Stomach (tissue), 8 donors: ENCODE measurements at regions not wholly inside any gene's neighbourhood (a gene's known extent, or its start where the extent isn't known, plus 50 kb on each side); places are given as distances from the start of the nearest gene placed in this dataset.

Experiments used
- DNase-seq, 2 donors: peaks; one replicate each; pipeline versions ENCODE4 v3.0.0 to v3.0.0-alpha.2; 2013 to 2019
- H3K27ac ChIP-seq, 5 donors: fragments of 200-600 bp in 4 of 5; sonication (generic) in 4 of 5; one replicate each; pipeline ENCODE4 v1.5.1; 2013 to 2019; ENCODE audit warnings: mild to moderate bottlenecking in 1 of 5, moderate library complexity in 1 of 5
- H3K27me3 ChIP-seq, 3 donors: fragments of 200-600 bp; sonication (generic); one replicate each; pipeline ENCODE4 v1.5.1; 2017 to 2019; ENCODE audit warnings: mixed run types in 1 of 3
- H3K36me3 ChIP-seq, 4 donors: fragments of 200-600 bp; sonication (generic); 1 replicate in 3 of 4; 2 replicates in 1 of 4; pipeline ENCODE4 v1.5.1; 2016 to 2019
- H3K4me1 ChIP-seq, 4 donors: fragments of 200-600 bp; sonication (generic); one replicate each; pipeline ENCODE4 v1.5.1; 2016 to 2019
- H3K4me3 ChIP-seq, 4 donors: fragments of 200-600 bp; sonication (generic) in 3 of 4; one replicate each; pipeline ENCODE4 v1.5.1; 2016 to 2019; ENCODE audit warnings: mild to moderate bottlenecking in 1 of 4
- H3K9me3 ChIP-seq, 4 donors: fragments of 200-600 bp; sonication (generic); one replicate each; pipeline ENCODE4 v1.5.1; 2016 to 2019
- EP300 ChIP-seq: sonication (generic); formaldehyde crosslinking; IDR thresholded peaks from one replicate; pipeline ENCODE4 v1.6.1; 2017; ENCODE audit warnings: antibody characterized with exemption
- POLR2A ChIP-seq, 4 donors: fragments of 450-650 bp; IDR thresholded peaks; one replicate each; pipeline ENCODE4 v1.6.1; 2016; ENCODE audit warnings: antibody characterized with exemption in 4 of 4, control low read depth in 2 of 4, mild to moderate bottlenecking in 1 of 4, moderate library complexity in 1 of 4
- POLR2AphosphoS5 ChIP-seq, 3 donors: sonication (generic); formaldehyde crosslinking; IDR thresholded peaks; one replicate each; pipeline ENCODE4 v1.6.1; 2016; ENCODE audit warnings: antibody characterized with exemption in 3 of 3
- WGBS, 5 donors: extraction: QIAGEN DNeasy Blood & Tissue Kit in 3 of 5; methylation state at CpG; one replicate each; pipeline versions ENCODE4 v1.1.5 to v1.1.7; 2013 to 2018; 5-methylcytosine and 5-hydroxymethylcytosine counted together
- intact Hi-C: fragments of 100-400 bp; cut with DNase I; formaldehyde crosslinking; loops from one replicate; pipeline ENCODE4 v1.15.1; 2023; ENCODE audit warnings: low total_unique reads
- TF ChIP-seq, protein P1 (sequence below), 7 experiments: fragments of 450-650 bp in 4 of 7; fragments of 200-600 bp in 3 of 7; sonication (generic) in 3 of 7; IDR thresholded peaks; one replicate each; pipeline ENCODE4 v1.5.1; 2016 to 2019; ENCODE audit warnings: antibody characterized with exemption in 7 of 7, control low read depth in 2 of 7, mild to moderate bottlenecking in 1 of 7
- donor health status: healthy with polysubstance abuse.
- donor health status: Bipolar disorder and iron deficiency.
- donor health status: healthy.

DNA sequence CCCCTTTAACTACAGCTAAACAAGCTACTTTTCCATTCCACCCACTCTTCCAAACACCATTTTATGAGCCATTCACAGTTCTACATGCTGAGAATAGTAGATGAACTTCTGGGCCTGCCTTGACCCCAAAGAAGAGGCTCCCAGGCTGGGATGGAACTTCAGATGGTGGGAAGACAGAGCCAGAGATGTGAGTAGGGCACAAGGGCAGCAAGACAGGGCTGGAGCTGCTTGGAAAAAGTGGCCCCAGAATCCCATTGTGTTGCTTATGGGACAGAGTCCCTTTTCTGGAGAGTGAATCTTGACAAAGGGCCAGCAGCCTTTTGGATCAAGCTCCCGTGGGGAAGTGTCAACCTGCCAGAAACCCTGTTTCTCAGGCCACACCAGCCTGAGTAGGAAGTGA, 516.5 kb upstream of the PPP2R3A start:
- Histone ChIP-seq H3K4me3 (no peak overlapping the region), H3K9me3 (no peaks in the 10 kb centered on the region), H3K27ac (no peak overlapping the region), H3K36me3 (no peaks in the 10 kb centered on the region), H3K4me1 (no peaks in the 10 kb centered on the region), H3K27me3 (no peaks in the 10 kb centered on the region)
- DNase-seq = no peak
- no peak for TF ChIP-seq POLR2AphosphoS5 (IDR thresholded peaks at IDR 0.05)
- TF ChIP-seq, protein P1, sequence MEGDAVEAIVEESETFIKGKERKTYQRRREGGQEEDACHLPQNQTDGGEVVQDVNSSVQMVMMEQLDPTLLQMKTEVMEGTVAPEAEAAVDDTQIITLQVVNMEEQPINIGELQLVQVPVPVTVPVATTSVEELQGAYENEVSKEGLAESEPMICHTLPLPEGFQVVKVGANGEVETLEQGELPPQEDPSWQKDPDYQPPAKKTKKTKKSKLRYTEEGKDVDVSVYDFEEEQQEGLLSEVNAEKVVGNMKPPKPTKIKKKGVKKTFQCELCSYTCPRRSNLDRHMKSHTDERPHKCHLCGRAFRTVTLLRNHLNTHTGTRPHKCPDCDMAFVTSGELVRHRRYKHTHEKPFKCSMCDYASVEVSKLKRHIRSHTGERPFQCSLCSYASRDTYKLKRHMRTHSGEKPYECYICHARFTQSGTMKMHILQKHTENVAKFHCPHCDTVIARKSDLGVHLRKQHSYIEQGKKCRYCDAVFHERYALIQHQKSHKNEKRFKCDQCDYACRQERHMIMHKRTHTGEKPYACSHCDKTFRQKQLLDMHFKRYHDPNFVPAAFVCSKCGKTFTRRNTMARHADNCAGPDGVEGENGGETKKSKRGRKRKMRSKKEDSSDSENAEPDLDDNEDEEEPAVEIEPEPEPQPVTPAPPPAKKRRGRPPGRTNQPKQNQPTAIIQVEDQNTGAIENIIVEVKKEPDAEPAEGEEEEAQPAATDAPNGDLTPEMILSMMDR (IDR thresholded peaks at IDR 0.05) = no peak
- TF ChIP-seq POLR2A (IDR thresholded peaks at IDR 0.05) = no peak
- no peak for TF ChIP-seq EP300
- WGBS, 5 donors = 11 to 50% (median 42%) methylated on average over 1 of the region's 1 CpG
- intact Hi-C loops = no loop called here

- TF ChIP-seq EP300 (no peak), POLR2AphosphoS5 (IDR thresholded peaks at IDR 0.05) (no peak), POLR2A (IDR thresholded peaks at IDR 0.05) (no peak)
- TF ChIP-seq, protein P1 (IDR thresholded peaks at IDR 0.05) = no peak
- Histone ChIP-seq H3K27me3 (peaks cover 0 to 7% (median 0%) of the 10 kb centered on the region in 3 donors), H3K27ac (no peak overlapping the region), H3K4me3 (no peak overlapping the region), H3K4me1 (no peaks in the 10 kb centered on the region), H3K9me3 (peaks cover 0 to 4% (median 0%) of the 10 kb centered on the region in 4 donors), H3K36me3 (no peaks in the 10 kb centered on the region)
- WGBS, 5 donors = 79 to 90% (median 82%) methylated on average over 2 of the region's 2 CpGs
- intact Hi-C loops = no loop called here
- DNase-seq = no peak
Measured at GRCh38 chr3:135451037-135451785, 514.3 kb upstream of the PPP2R3A start.

- no peak for DNase-seq
- TF ChIP-seq, protein P1 (IDR thresholded peaks at IDR 0.05) = no peak
- no peak for TF ChIP-seq POLR2AphosphoS5 (IDR thresholded peaks at IDR 0.05)
- TF ChIP-seq POLR2A (IDR thresholded peaks at IDR 0.05) = no peak
- no peak for TF ChIP-seq EP300
- H3K9me3 ChIP-seq = peaks cover 0 to 4% (median 0%) of the 10 kb centered on the region in 4 donors
- no peak overlapping the region for H3K4me3 ChIP-seq
- no peaks in the 10 kb centered on the region for H3K4me1 ChIP-seq
- no peak overlapping the region for H3K27ac ChIP-seq
- WGBS, 5 donors = 46 to 50% (median 49%) methylated on average over 10 of the region's 10 CpGs
- peaks cover 0 to 24% (median 0%) of the 10 kb centered on the region in 3 donors for H3K27me3 ChIP-seq
- no peaks in the 10 kb centered on the region for H3K36me3 ChIP-seq
- intact Hi-C loops = no loop called here
Measured at GRCh38 chr3:135452881-135453280, 512.6 kb upstream of the PPP2R3A start.

- Histone ChIP-seq H3K9me3 (peaks cover 0 to 4% (median 0%) of the 10 kb centered on the region in 4 donors), H3K36me3 (no peaks in the 10 kb centered on the region), H3K4me1 (no peaks in the 10 kb centered on the region), H3K4me3 (no peak overlapping the region), H3K27ac (no peak overlapping the region), H3K27me3 (peaks cover 0 to 28% (median 0%) of the 10 kb centered on the region in 3 donors)
- intact Hi-C loops = no loop called here
- 62 to 75% (median 71%) methylated on average over 6 of the region's 6 CpGs for WGBS, 5 donors
- DNase-seq = no peak
- no peak for TF ChIP-seq POLR2A (IDR thresholded peaks at IDR 0.05)
- TF ChIP-seq EP300 = no peak
- TF ChIP-seq, protein P1 (IDR thresholded peaks at IDR 0.05) = no peak
- no peak for TF ChIP-seq POLR2AphosphoS5 (IDR thresholded peaks at IDR 0.05)
Measured at GRCh38 chr3:135453326-135453725, 512.2 kb upstream of the PPP2R3A start.
